Tibial artery (tissue), 4 donors: ENCODE measurements at regions not wholly inside any gene's neighbourhood (a gene's known extent, or its start where the extent isn't known, plus 50 kb on each side); places are given as distances from the start of the nearest gene placed in this dataset.

Experiments
- DNase-seq, 2 donors: peaks; one replicate each; pipeline ENCODE4 v3.0.0-alpha.2; 2019
- H3K27ac ChIP-seq, 2 donors: fragments of 200-600 bp; sonication (generic) in 1 of 2; 1 replicate in 1 of 2; 2 replicates in 1 of 2; pipeline ENCODE4 v1.5.1; 2018 to 2019; ENCODE audit warnings: mild to moderate bottlenecking in 1 of 2
- H3K27me3 ChIP-seq, 2 donors: fragments of 200-600 bp; sonication (generic) in 1 of 2; one replicate each; pipeline versions ENCODE4 v1.5.1 to v1.6.0; 2016 to 2019
- H3K36me3 ChIP-seq, 3 donors: fragments of 200-600 bp; sonication (generic) in 2 of 3; one replicate each; pipeline ENCODE4 v1.5.1; 2016 to 2019; ENCODE audit warnings: mild to moderate bottlenecking in 2 of 3
- H3K4me1 ChIP-seq, 4 donors: fragments of 200-600 bp; sonication (generic) in 2 of 4; 1 replicate in 3 of 4; 2 replicates in 1 of 4; pipeline ENCODE4 v1.5.1; 2016 to 2019
- H3K4me3 ChIP-seq, 2 donors: fragments of 200-600 bp; sonication (generic) in 1 of 2; 1 replicate in 1 of 2; 2 replicates in 1 of 2; pipeline ENCODE4 v1.5.1; 2018 to 2019; ENCODE audit warnings: mild to moderate bottlenecking in 2 of 2
- H3K9me3 ChIP-seq, 3 donors: fragments of 200-600 bp; sonication (generic) in 1 of 3; one replicate each; pipeline ENCODE4 v1.5.1; 2016 to 2019
- intact Hi-C: fragments of 100-400 bp; cut with DNase I; formaldehyde crosslinking; loops from one replicate; pipeline ENCODE4 v1.15.0; 2023; ENCODE audit warnings: low total_unique reads
- TF ChIP-seq, protein P1 (sequence below), 2 experiments: fragments of 200-600 bp in 1 of 2; fragments of 450-650 bp in 1 of 2; IDR thresholded peaks; one replicate each; pipeline ENCODE4 v1.5.1; 2017 to 2019; ENCODE audit warnings: antibody characterized with exemption in 2 of 2, mild to moderate bottlenecking in 1 of 2, moderate library complexity in 1 of 2

DNA sequence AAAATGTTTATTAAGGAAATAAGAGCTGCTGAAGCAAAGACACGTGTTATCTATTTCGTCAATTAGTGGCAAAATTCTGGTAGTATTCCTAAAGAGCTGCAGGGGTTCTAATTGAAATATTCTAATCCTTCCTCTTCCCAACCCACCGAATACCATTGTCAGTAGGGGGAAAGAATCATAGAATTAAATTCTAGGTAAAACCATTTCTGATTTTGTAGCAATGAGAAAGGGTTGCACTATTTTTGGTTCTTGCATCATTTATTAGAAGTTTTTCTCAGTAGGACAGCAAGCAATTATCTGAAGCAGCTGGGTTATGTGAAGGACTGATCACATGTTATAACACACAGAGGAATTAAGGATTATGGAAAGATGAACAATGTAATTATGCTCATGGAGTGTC lies 80.3 kb upstream of the SEMA6A start:
- no peak for DNase-seq
- intact Hi-C loops: no loop called here
- peaks cover 0 to 4% (median 0%) of the 10 kb centered on the region in 4 donors for H3K4me1 ChIP-seq
- no peak overlapping the region for H3K4me3 ChIP-seq
- no peaks in the 10 kb centered on the region for H3K36me3 ChIP-seq
- H3K9me3 ChIP-seq: no peaks in the 10 kb centered on the region
- H3K27me3 ChIP-seq: no peaks in the 10 kb centered on the region
- H3K27ac ChIP-seq: no peak overlapping the region
- TF ChIP-seq, protein P1, sequence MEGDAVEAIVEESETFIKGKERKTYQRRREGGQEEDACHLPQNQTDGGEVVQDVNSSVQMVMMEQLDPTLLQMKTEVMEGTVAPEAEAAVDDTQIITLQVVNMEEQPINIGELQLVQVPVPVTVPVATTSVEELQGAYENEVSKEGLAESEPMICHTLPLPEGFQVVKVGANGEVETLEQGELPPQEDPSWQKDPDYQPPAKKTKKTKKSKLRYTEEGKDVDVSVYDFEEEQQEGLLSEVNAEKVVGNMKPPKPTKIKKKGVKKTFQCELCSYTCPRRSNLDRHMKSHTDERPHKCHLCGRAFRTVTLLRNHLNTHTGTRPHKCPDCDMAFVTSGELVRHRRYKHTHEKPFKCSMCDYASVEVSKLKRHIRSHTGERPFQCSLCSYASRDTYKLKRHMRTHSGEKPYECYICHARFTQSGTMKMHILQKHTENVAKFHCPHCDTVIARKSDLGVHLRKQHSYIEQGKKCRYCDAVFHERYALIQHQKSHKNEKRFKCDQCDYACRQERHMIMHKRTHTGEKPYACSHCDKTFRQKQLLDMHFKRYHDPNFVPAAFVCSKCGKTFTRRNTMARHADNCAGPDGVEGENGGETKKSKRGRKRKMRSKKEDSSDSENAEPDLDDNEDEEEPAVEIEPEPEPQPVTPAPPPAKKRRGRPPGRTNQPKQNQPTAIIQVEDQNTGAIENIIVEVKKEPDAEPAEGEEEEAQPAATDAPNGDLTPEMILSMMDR (IDR thresholded peaks at IDR 0.05): no peak

GRCh38 chr5:116652903-116653302 lies 78.3 kb upstream of the SEMA6A start:
- H3K27me3 ChIP-seq: no peaks in the 10 kb centered on the region
- H3K4me3 ChIP-seq: no peak overlapping the region
- H3K4me1 ChIP-seq: peaks cover 0 to 4% (median 0%) of the 10 kb centered on the region in 4 donors
- TF ChIP-seq, protein P1 (IDR thresholded peaks at IDR 0.05): no peak
- DNase-seq: no peak
- no peaks in the 10 kb centered on the region for H3K36me3 ChIP-seq
- intact Hi-C loops: no loop called here
- no peaks in the 10 kb centered on the region for H3K9me3 ChIP-seq
- no peak overlapping the region for H3K27ac ChIP-seq

DNA sequence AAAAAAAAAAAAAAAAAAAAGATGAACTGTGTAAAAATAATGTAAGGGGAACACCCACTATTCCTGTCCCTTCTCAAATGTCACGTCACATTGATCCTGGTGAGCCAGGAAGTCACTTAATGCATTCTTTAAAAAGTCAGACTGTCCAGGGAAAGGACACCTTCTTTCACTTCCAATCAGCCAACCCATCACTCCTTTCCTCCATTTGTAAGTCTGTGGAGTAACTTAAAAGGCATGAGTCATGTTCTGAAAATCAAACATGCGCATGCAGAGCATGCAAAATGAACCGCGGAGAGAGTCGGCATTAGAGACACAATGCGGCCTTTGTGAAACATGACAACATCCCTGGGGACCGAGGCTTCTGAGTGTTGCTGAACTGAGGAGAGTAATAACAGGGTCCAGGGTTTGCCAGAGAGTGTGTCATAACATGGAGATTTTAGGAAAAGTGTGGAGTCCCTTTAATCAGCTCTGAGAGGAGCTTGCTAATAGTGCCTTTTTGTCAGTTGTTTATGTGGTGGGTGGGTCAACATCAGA lies 77.6 kb upstream of the SEMA6A start:
- H3K27me3 ChIP-seq: no peaks in the 10 kb centered on the region
- TF ChIP-seq, protein P1 (IDR thresholded peaks at IDR 0.05): no peak
- no peak for DNase-seq
- no peak overlapping the region for H3K27ac ChIP-seq
- no peak overlapping the region for H3K4me3 ChIP-seq
- intact Hi-C loops: no loop called here
- H3K9me3 ChIP-seq: no peaks in the 10 kb centered on the region
- H3K36me3 ChIP-seq: no peaks in the 10 kb centered on the region
- H3K4me1 ChIP-seq: peaks cover 0 to 4% (median 0%) of the 10 kb centered on the region in 4 donors

DNA sequence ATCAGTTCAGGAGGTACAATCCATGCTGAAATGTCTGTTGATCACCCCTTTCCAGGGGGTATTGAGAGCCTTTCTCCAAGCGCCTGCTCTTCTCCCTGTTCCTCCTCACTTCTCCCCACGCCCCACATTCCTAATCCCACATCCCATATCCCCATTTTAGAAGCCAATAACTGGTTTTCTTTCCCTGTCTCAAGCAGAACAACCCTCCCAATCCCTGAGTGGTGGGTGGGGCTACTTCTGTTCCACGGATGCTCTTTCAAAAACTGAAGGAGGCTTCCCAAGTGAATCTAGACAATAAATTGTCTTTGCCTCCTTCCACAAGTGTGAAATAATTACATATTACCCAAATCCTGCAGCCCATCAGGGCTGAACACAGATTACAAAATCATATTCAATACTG lies 77.0 kb upstream of the SEMA6A start:
- no peak overlapping the region for H3K4me3 ChIP-seq
- intact Hi-C loops: no loop called here

DNA sequence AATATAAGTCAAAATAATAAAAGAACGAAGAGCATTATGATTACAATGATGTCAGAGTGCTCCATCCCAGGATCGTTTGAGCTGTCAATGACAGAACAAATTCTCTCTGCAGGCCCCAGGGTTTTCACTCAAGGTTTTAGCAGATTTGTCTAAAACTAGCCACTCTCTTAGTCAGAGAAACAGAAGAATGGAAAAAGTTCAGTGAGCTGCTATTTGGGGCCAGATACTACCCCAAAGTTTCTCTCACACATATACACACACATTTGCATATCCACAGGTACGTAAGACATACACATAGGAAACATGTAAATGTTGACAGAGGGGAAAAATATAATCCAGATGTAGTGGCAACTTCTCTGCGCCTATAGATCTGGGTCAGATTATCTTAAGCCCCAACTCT lies 76.3 kb upstream of the SEMA6A start:
- intact Hi-C loops: no loop called here
- Histone ChIP-seq H3K27me3 (no peaks in the 10 kb centered on the region), H3K27ac (no peak overlapping the region), H3K4me3 (no peak overlapping the region), H3K9me3 (no peaks in the 10 kb centered on the region), H3K4me1 (peaks cover 0 to 4% (median 0%) of the 10 kb centered on the region in 4 donors), H3K36me3 (no peaks in the 10 kb centered on the region)
- TF ChIP-seq, protein P1 (IDR thresholded peaks at IDR 0.05): no peak
- DNase-seq: no peak

More for the DNA sequence above, 77.0 kb upstream of the SEMA6A start:
- Histone ChIP-seq H3K4me1 (peaks cover 0 to 4% (median 0%) of the 10 kb centered on the region in 4 donors), H3K36me3 (no peaks in the 10 kb centered on the region), H3K9me3 (no peaks in the 10 kb centered on the region), H3K27ac (no peak overlapping the region), H3K27me3 (no peaks in the 10 kb centered on the region)
- TF ChIP-seq, protein P1 (IDR thresholded peaks at IDR 0.05): no peak
- DNase-seq: no peak

DNA sequence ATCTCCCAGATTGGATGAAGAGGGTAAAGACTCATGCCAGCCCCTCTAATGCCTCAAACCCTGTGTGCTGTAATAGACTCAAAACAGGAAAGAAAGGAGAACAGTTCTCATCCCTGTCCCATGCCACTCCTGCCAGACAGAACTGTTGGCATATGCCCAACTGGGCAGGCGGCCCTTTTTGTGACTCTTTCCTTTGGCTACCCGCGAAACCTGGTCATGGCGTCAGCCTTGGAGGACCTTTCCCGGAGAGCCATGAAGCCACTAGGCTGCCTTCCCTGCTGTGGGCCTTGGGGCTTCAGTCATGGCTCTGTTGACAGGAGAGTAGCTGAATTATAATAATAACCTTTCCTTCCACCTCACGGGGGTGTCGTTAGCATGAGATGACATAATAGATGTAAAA lies 75.9 kb upstream of the SEMA6A start:
- Histone ChIP-seq H3K27ac (no peak overlapping the region), H3K4me1 (peaks cover 0 to 4% (median 0%) of the 10 kb centered on the region in 4 donors), H3K9me3 (no peaks in the 10 kb centered on the region), H3K27me3 (no peaks in the 10 kb centered on the region), H3K4me3 (no peak overlapping the region), H3K36me3 (no peaks in the 10 kb centered on the region)
- DNase-seq: no peak
- TF ChIP-seq, protein P1 (IDR thresholded peaks at IDR 0.05): no peak
- intact Hi-C loops: no loop called here
